Transverse colon (tissue), 4 donors: ENCODE measurements at regions not wholly inside any gene's neighbourhood (a gene's known extent, or its start where the extent isn't known, plus 50 kb on each side); places are given as distances from the start of the nearest gene placed in this dataset.
"Not testable (repeated sequence)": the region's sequence is repeated elsewhere in the genome, so short reads cannot be mapped to it uniquely, and the experiment has no call there.

Experiments used
- DNase-seq: peaks from one replicate; pipeline ENCODE4 v3.0.0-alpha.2; 2019
- H3K27ac ChIP-seq, 4 donors: fragments of 200-600 bp; sonication (generic); 2 replicates each; pipeline ENCODE4 v1.5.1; 2016 to 2018; ENCODE audit warnings: inconsistent platforms in 4 of 4
- H3K27me3 ChIP-seq: fragments of 200-600 bp; sonication (generic); 2 replicates; pipeline ENCODE4 v1.5.1; 2017; ENCODE audit warnings: inconsistent platforms
- H3K36me3 ChIP-seq, 4 donors: fragments of 200-600 bp; sonication (generic); 2 replicates each; pipeline ENCODE4 v1.5.1; 2017 to 2019; ENCODE audit warnings: inconsistent platforms in 4 of 4
- H3K4me1 ChIP-seq, 4 donors: fragments of 200-600 bp; sonication (generic); 2 replicates each; pipeline ENCODE4 v1.5.1; 2017 to 2020; ENCODE audit warnings: inconsistent platforms in 4 of 4
- H3K4me3 ChIP-seq, 4 donors: fragments of 200-600 bp; sonication (generic); 1 replicate in 1 of 4; 2 replicates in 3 of 4; pipeline versions ENCODE4 v1.5.1 to v1.6.1; 2017 to 2019; ENCODE audit warnings: inconsistent platforms in 4 of 4
- H3K9me3 ChIP-seq, 2 donors: fragments of 200-600 bp; sonication (generic); 2 replicates each; pipeline ENCODE4 v1.5.1; 2017 to 2019; ENCODE audit warnings: inconsistent platforms in 2 of 2
- CTCF ChIP-seq, 5 experiments: fragments of 200-600 bp in 3 of 5; fragments of 450-650 bp in 2 of 5; sonication (generic) in 3 of 5; IDR thresholded peaks; 1 replicate in 2 of 5; 2 replicates in 3 of 5; pipeline ENCODE4 v1.5.1; 2016 to 2017; ENCODE audit warnings: antibody characterized with exemption in 5 of 5, inconsistent platforms in 3 of 5, mild to moderate bottlenecking in 2 of 5, moderate library complexity in 1 of 5
- EP300 ChIP-seq: sonication (generic); formaldehyde crosslinking; IDR thresholded peaks from one replicate; pipeline ENCODE4 v1.6.1; 2017; ENCODE audit warnings: antibody characterized with exemption, low read depth
- POLR2A ChIP-seq: fragments of 450-650 bp; IDR thresholded peaks from one replicate; pipeline ENCODE4 v1.6.1; 2016; ENCODE audit warnings: antibody characterized with exemption, mild to moderate bottlenecking, moderate library complexity
- POLR2AphosphoS5 ChIP-seq, 3 donors: sonication (generic); formaldehyde crosslinking; IDR thresholded peaks; one replicate each; pipeline ENCODE4 v1.6.1; 2016; ENCODE audit warnings: antibody characterized with exemption in 3 of 3
- WGBS, 2 donors: methylation state at CpG; one replicate each; pipeline ENCODE4 v1.1.5; 2018; ENCODE audit warnings: low coverage in 1 of 2; 5-methylcytosine and 5-hydroxymethylcytosine counted together
- in situ Hi-C, 4 donors: fragments of 200-750 bp; cut with MboI; loops; one replicate each; pipeline versions ENCODE4 v1.15.0 to v1.15.1; 2017; ENCODE audit warnings: low sequenced_read_pairs in 3 of 4, low pct_ligation_motif_present in 1 of 4, low pct_unique_long_range_greater_than_20kb in 1 of 4
- intact Hi-C: fragments of 100-400 bp; cut with DNase I; formaldehyde crosslinking; loops from one replicate; pipeline ENCODE4 v1.15.1; 2023; ENCODE audit warnings: low total_unique reads

- TF ChIP-seq POLR2AphosphoS5 (IDR thresholded peaks at IDR 0.05): no peak
- TF ChIP-seq EP300: no peak
- no peak for TF ChIP-seq CTCF (IDR thresholded peaks at IDR 0.05)
- TF ChIP-seq POLR2A: no peak
- H3K27me3 ChIP-seq: no peaks in the 10 kb centered on the region
- intact Hi-C loops: no loop called here
- 69 to 73% methylated on average over 3 to 4 of the region's 4 CpGs for WGBS, 2 donors
- H3K4me3 ChIP-seq: no peak overlapping the region
- no peak for DNase-seq
- H3K9me3 ChIP-seq: no peaks in the 10 kb centered on the region
- H3K27ac ChIP-seq: peak overlapping the region in 1 of 4 donors; percentile 55
- in situ Hi-C loops: no loop called here
- peaks cover 0 to 3% (median 0%) of the 10 kb centered on the region in 4 donors for H3K4me1 ChIP-seq
- no peaks in the 10 kb centered on the region for H3K36me3 ChIP-seq
Measured at GRCh38 chr5:57002959-57003485, 51.1 kb upstream of the MIER3 start.

- peak in 1 of 3 donors; percentile 32 for TF ChIP-seq POLR2AphosphoS5 (IDR thresholded peaks at IDR 0.05)
- H3K36me3 ChIP-seq, H3K9me3 ChIP-seq, intact Hi-C loops, H3K4me1 ChIP-seq, in situ Hi-C loops, H3K4me3 ChIP-seq, H3K27me3 ChIP-seq, DNase-seq: not testable (repeated sequence)
- peak overlapping the region in 2 of 4 donors; percentile 29 to 55 for H3K27ac ChIP-seq
- WGBS, 2 donors: 84% methylated on average over 5 of the region's 5 CpGs; no CpG with 5 or more reads in 1 of the 2 donors
Measured at GRCh38 chr5:57003566-57003965, 51.6 kb upstream of the MIER3 start.

- intact Hi-C loops: no loop called here
- H3K4me3 ChIP-seq: no peak overlapping the region
- in situ Hi-C loops: no loop called here
- H3K27me3 ChIP-seq: no peaks in the 10 kb centered on the region
- H3K27ac ChIP-seq: peak overlapping the region in 2 of 4 donors; percentile 29 to 37
- no peaks in the 10 kb centered on the region for H3K36me3 ChIP-seq
- H3K4me1 ChIP-seq: peaks cover 0 to 3% (median 0%) of the 10 kb centered on the region in 4 donors
- no peak for TF ChIP-seq EP300
- peak in 1 of 3 donors; percentile 22 for TF ChIP-seq POLR2AphosphoS5 (IDR thresholded peaks at IDR 0.05)
- TF ChIP-seq CTCF (IDR thresholded peaks at IDR 0.05): no peak
- no peak for TF ChIP-seq POLR2A
- 86 to 87% methylated on average over 4 to 5 of the region's 5 CpGs for WGBS, 2 donors
- no peaks in the 10 kb centered on the region for H3K9me3 ChIP-seq
- DNase-seq: no peak
Measured at GRCh38 chr5:57004800-57005199, 52.9 kb upstream of the MIER3 start.

- DNase-seq: no peak
- in situ Hi-C loops: no loop called here
- TF ChIP-seq EP300 (no peak), CTCF (IDR thresholded peaks at IDR 0.05) (no peak), POLR2A (no peak), POLR2AphosphoS5 (IDR thresholded peaks at IDR 0.05) (no peak)
- H3K36me3 ChIP-seq: no peaks in the 10 kb centered on the region
- no peak overlapping the region for H3K4me3 ChIP-seq
- H3K27me3 ChIP-seq: no peaks in the 10 kb centered on the region
- WGBS, 2 donors: 79 to 80% methylated on average over 1 to 2 of the region's 2 CpGs
- H3K27ac ChIP-seq: no peak overlapping the region
- H3K9me3 ChIP-seq: no peaks in the 10 kb centered on the region
- intact Hi-C loops: no loop called here
- H3K4me1 ChIP-seq: peaks cover 0 to 3% (median 0%) of the 10 kb centered on the region in 4 donors
Measured at GRCh38 chr5:57007344-57007743, 55.4 kb upstream of the MIER3 start.

- in situ Hi-C loops: no loop called here
- 90 to 97% methylated on average over 6 to 7 of the region's 7 CpGs for WGBS, 2 donors
Measured at GRCh38 chr5:57009811-57010210, 57.9 kb upstream of the MIER3 start.

More at GRCh38 chr5:57009811-57010210, 57.9 kb upstream of the MIER3 start:
- intact Hi-C loops: no loop called here
- Histone ChIP-seq H3K9me3 (no peaks in the 10 kb centered on the region), H3K27ac (no peak overlapping the region), H3K4me1 (peaks cover 0 to 8% (median 0%) of the 10 kb centered on the region in 4 donors), H3K4me3 (no peak overlapping the region), H3K36me3 (no peaks in the 10 kb centered on the region), H3K27me3 (no peaks in the 10 kb centered on the region)
- DNase-seq: no peak
- no peak for TF ChIP-seq POLR2A
